Testis (tissue), 2 donors: ENCODE measurements at regions not wholly inside any gene's neighbourhood (a gene's known extent, or its start where the extent isn't known, plus 50 kb on each side); places are given as distances from the start of the nearest gene placed in this dataset.

Experiments
- DNase-seq: peaks from one replicate; pipeline ENCODE4 v3.0.0-alpha.2; 2019
- H3K27ac ChIP-seq, 2 donors: fragments of 200-600 bp; sonication (generic); one replicate each; pipeline ENCODE4 v1.5.1; 2019
- H3K27me3 ChIP-seq: fragments of 200-600 bp; sonication (generic); one replicate; pipeline ENCODE4 v1.5.1; 2019
- H3K36me3 ChIP-seq: fragments of 200-600 bp; sonication (generic); one replicate; pipeline ENCODE4 v1.5.1; 2017; ENCODE audit warnings: low read depth; ENCODE audit errors: missing control alignments
- H3K4me1 ChIP-seq: fragments of 200-600 bp; sonication (generic); one replicate; pipeline ENCODE4 v1.5.1; 2019
- H3K4me3 ChIP-seq, 2 donors: fragments of 200-600 bp; sonication (generic); one replicate each; pipeline ENCODE4 v1.5.1; 2017 to 2019
- H3K9me3 ChIP-seq: fragments of 200-600 bp; sonication (generic); one replicate; pipeline ENCODE4 v1.5.1; 2017
- POLR2A ChIP-seq: fragments of 450-650 bp; IDR thresholded peaks from one replicate; pipeline ENCODE4 v1.6.1; 2017; ENCODE audit warnings: antibody characterized with exemption, mild to moderate bottlenecking, moderate library complexity
- WGBS, 2 donors: methylation state at CpG; one replicate each; pipeline ENCODE4 v1.1.5; 2018; 5-methylcytosine and 5-hydroxymethylcytosine counted together
- intact Hi-C: fragments of 100-400 bp; cut with DNase I; formaldehyde crosslinking; loops from one replicate; pipeline ENCODE4 v1.15.1; 2023; ENCODE audit warnings: low total_unique reads
- TF ChIP-seq, protein P1 (sequence below), 3 experiments: fragments of 450-650 bp in 2 of 3; fragments of 200-600 bp in 1 of 3; sonication (generic) in 1 of 3; IDR thresholded peaks; one replicate each; pipeline ENCODE4 v1.5.1; 2016 to 2019; ENCODE audit warnings: antibody characterized with exemption in 3 of 3, mild to moderate bottlenecking in 2 of 3, moderate library complexity in 1 of 3

DNA sequence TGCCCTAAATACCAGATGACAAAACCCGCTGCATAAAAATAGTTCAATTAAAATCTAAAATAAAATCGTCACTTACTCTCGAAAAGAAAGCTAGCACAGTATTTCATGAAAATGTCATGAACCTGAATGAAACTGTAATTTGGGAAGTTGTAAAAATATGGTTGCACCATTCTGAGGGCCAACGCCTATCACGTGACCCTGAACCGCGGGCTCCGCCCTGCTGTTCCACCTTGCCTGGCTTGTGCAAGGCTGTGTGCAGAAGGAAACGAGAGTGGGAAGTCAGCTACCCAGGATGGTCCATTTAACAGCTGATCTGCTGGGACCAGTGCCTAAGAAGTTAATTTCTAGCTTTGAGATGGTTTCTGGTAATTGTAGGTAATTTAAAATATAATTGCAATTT, 91.7 kb upstream of the BMP4 start:
- H3K9me3 ChIP-seq, result no peaks in the 10 kb centered on the region

DNA sequence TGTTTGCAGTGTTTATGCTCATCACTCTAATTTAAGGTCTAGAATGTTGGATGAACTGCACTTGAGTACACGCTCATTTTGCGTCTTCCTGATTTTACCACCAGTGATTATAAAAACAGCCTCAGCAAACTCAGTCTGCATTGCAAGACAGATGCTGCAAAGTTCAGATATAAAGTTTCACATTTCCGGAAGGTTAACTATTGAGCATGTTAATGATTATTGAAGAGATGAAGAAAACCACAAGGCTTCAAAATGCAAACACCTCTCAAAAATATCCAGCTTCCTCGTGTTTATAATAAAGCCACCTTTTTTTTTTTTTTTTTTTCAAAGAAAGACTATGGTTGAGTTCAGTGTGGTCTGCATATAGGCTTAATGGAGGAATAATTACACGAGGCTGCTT, 92.1 kb upstream of the BMP4 start:
- Histone ChIP-seq H3K4me1 (no peaks in the 10 kb centered on the region), H3K36me3 (no peaks in the 10 kb centered on the region), H3K4me3 (no peak overlapping the region), H3K9me3 (no peaks in the 10 kb centered on the region), H3K27me3 (no peaks in the 10 kb centered on the region), H3K27ac (no peak overlapping the region)
- no peak for DNase-seq
- TF ChIP-seq, protein P1, sequence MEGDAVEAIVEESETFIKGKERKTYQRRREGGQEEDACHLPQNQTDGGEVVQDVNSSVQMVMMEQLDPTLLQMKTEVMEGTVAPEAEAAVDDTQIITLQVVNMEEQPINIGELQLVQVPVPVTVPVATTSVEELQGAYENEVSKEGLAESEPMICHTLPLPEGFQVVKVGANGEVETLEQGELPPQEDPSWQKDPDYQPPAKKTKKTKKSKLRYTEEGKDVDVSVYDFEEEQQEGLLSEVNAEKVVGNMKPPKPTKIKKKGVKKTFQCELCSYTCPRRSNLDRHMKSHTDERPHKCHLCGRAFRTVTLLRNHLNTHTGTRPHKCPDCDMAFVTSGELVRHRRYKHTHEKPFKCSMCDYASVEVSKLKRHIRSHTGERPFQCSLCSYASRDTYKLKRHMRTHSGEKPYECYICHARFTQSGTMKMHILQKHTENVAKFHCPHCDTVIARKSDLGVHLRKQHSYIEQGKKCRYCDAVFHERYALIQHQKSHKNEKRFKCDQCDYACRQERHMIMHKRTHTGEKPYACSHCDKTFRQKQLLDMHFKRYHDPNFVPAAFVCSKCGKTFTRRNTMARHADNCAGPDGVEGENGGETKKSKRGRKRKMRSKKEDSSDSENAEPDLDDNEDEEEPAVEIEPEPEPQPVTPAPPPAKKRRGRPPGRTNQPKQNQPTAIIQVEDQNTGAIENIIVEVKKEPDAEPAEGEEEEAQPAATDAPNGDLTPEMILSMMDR (IDR thresholded peaks at IDR 0.05), result no peak
- TF ChIP-seq POLR2A, result no peak
- intact Hi-C loops, result no loop called here
- WGBS, 2 donors, result 74 to 91% methylated on average over 5 of the region's 5 CpGs

More for the DNA sequence above, 91.7 kb upstream of the BMP4 start:
- no peaks in the 10 kb centered on the region for H3K36me3 ChIP-seq
- no peak overlapping the region for H3K4me3 ChIP-seq
- H3K27ac ChIP-seq, result no peak overlapping the region
- DNase-seq, result no peak
- intact Hi-C loops, result no loop called here
- WGBS, 2 donors, result 88 to 92% methylated on average over 9 of the region's 9 CpGs
- no peaks in the 10 kb centered on the region for H3K4me1 ChIP-seq
- TF ChIP-seq POLR2A, result no peak
- TF ChIP-seq, protein P1 (IDR thresholded peaks at IDR 0.05), result no peak
- H3K27me3 ChIP-seq, result no peaks in the 10 kb centered on the region

DNA sequence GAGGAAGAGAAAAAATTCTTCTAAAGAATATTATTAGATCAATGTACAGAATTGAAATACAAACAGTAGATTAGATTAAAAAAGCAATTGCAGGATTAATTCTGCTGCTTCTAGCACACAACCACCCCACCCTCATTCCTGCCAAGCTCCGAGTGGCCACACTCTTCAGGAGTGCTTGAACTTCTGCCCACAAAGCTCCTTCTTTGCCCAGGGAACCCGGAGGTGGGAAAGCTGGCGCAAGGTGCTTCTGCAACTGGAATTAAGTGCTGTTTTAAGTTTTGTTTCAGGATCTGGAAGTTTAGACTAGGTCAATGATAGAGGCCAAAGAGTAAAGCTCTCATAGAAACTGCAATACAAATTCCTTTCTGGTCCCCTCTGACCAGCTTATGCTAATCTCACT, 94.1 kb upstream of the BMP4 start:
- TF ChIP-seq POLR2A, result no peak
- TF ChIP-seq, protein P1 (IDR thresholded peaks at IDR 0.05), result no peak
- 88 to 91% methylated on average over 3 of the region's 3 CpGs for WGBS, 2 donors
- no peaks in the 10 kb centered on the region for H3K9me3 ChIP-seq
- intact Hi-C loops, result no loop called here
- H3K36me3 ChIP-seq, result no peaks in the 10 kb centered on the region
- no peaks in the 10 kb centered on the region for H3K4me1 ChIP-seq
- DNase-seq, result no peak
- H3K4me3 ChIP-seq, result no peak overlapping the region
- no peak overlapping the region for H3K27ac ChIP-seq
- no peaks in the 10 kb centered on the region for H3K27me3 ChIP-seq

DNA sequence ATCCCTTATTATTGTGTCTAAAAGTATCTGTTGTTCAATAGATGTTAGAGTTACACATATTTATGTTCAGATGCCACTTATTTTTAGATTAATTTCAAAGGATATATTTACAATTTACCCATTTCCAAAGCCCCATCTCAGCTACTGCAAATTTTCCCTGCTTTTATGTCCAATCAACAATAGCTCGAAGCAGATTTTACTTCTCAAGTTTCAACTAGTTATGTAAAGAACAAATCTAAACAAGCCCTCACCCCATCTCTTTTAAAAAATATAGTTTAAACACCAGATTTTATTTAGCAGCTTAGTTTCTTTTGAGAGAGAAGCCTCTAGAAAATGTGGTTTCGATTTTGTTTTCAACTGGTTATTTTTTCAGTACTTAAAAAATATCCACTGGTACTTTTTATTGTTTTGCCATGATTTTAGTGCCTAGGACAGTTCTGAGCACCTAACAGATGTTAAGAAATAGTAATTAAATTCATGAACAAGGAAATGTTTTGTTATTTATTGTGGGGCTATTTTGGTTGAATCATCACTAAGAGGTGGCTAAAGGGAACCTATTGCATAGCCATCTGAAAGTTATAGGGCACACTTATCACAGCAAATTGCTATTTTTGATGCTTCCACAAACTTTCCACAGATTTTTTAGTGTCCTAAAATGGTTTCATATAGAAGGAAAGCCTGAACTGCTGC, 96.2 kb upstream of the BMP4 start:
- no peak overlapping the region for H3K27ac ChIP-seq

More for the DNA sequence above, 96.2 kb upstream of the BMP4 start:
- Histone ChIP-seq H3K4me3 (no peak overlapping the region), H3K27me3 (no peaks in the 10 kb centered on the region), H3K4me1 (no peaks in the 10 kb centered on the region), H3K9me3 (no peaks in the 10 kb centered on the region), H3K36me3 (no peaks in the 10 kb centered on the region)
- intact Hi-C loops, result no loop called here
- DNase-seq, result no peak
- 71 to 79% methylated on average over 2 of the region's 2 CpGs for WGBS, 2 donors
- TF ChIP-seq, protein P1 (IDR thresholded peaks at IDR 0.05), result no peak
- no peak for TF ChIP-seq POLR2A
